Adrenal gland (tissue), 5 donors: ENCODE measurements at regions not wholly inside any gene's neighbourhood (a gene's known extent, or its start where the extent isn't known, plus 50 kb on each side); places are given as distances from the start of the nearest gene placed in this dataset.

ENCODE experiments used
- CTCF ChIP-seq, 6 experiments: fragments of 450-650 bp in 4 of 6; fragments of 200-600 bp in 2 of 6; sonication (generic) in 1 of 6; IDR thresholded peaks; 1 replicate in 5 of 6; 2 replicates in 1 of 6; pipeline versions ENCODE4 v1.5.1 to v1.8.0; 2016 to 2021; ENCODE audit warnings: antibody characterized with exemption in 6 of 6, mild to moderate bottlenecking in 2 of 6, moderate library complexity in 1 of 6
- POLR2A ChIP-seq, 2 donors: fragments of 450-650 bp; IDR thresholded peaks; one replicate each; pipeline ENCODE4 v1.6.1; 2017; ENCODE audit warnings: antibody characterized with exemption in 2 of 2, mild to moderate bottlenecking in 2 of 2, moderate library complexity in 1 of 2
- donor health status: DM: no; HTN: no; CAD: no.

GRCh38 chr7:57245206-57245605 lies 113.0 kb upstream of the ZNF479 start:
- no peak for TF ChIP-seq CTCF (IDR thresholded peaks at IDR 0.05)
- no peak for TF ChIP-seq POLR2A (IDR thresholded peaks at IDR 0.05)
